ENCODE measurements at regions not wholly inside any gene's neighbourhood (a gene's known extent, or its start where the extent isn't known, plus 50 kb on each side); places are given as distances from the start of the nearest gene placed in this dataset.
"Not testable (repeated sequence)": the region's sequence is repeated elsewhere in the genome, so short reads cannot be mapped to it uniquely, and the experiment has no call there.

GRCh38 chr1:199085903-199086302 is 447.1 kb downstream of the PTPRC start:
- Histone ChIP-seq H3K4me3 (no peak overlapping the region), H3K36me3 (no peaks in the 10 kb centered on the region), H3K4me1 (no peaks in the 10 kb centered on the region), H3K27me3 (no peaks in the 10 kb centered on the region), H3K9me3 (no peaks in the 10 kb centered on the region), H3K27ac (no peak overlapping the region)
- 89 to 91% methylated on average over 4 of the region's 4 CpGs for WGBS, 2 donors
- no peak for DNase-seq
- FAIRE-seq = no peak
- intact Hi-C loops (cut with DNase I) = no loop called here
- no peak for ATAC-seq
- TF ChIP-seq CTCF (IDR thresholded peaks at IDR 0.05) = no peak

- no peak for ATAC-seq
Measured at GRCh38 chr1:199087144-199087543, 448.3 kb downstream of the PTPRC start.

GRCh38 chr1:199089393-199090122 is 450.7 kb downstream of the PTPRC start:
- Histone ChIP-seq H3K4me3 (no peak overlapping the region), H3K27ac (no peak overlapping the region), H3K27me3 (no peaks in the 10 kb centered on the region), H3K36me3 (no peaks in the 10 kb centered on the region), H3K4me1 (no peaks in the 10 kb centered on the region), H3K9me3 (no peaks in the 10 kb centered on the region)
- no peak for TF ChIP-seq CTCF (IDR thresholded peaks at IDR 0.05)
- WGBS, 2 donors = 50 to 58% methylated on average over 3 of the region's 3 CpGs
- DNase-seq (no peak), ATAC-seq (no peak), FAIRE-seq (no peak)
- intact Hi-C loops (cut with DNase I) = no loop called here

More at GRCh38 chr1:199087144-199087543, 448.3 kb downstream of the PTPRC start:
- intact Hi-C loops (cut with DNase I) = no loop called here
- no peaks in the 10 kb centered on the region for H3K4me1 ChIP-seq
- no peaks in the 10 kb centered on the region for H3K27me3 ChIP-seq
- no peaks in the 10 kb centered on the region for H3K36me3 ChIP-seq
- FAIRE-seq (no peak), DNase-seq (no peak)
- no peaks in the 10 kb centered on the region for H3K9me3 ChIP-seq
- no peak overlapping the region for H3K4me3 ChIP-seq
- TF ChIP-seq CTCF (IDR thresholded peaks at IDR 0.05) = no peak
- H3K27ac ChIP-seq = no peak overlapping the region
- 87 to 96% methylated on average over 2 of the region's 2 CpGs for WGBS, 2 donors

GRCh38 chr1:199095628-199096027 is 456.8 kb downstream of the PTPRC start:
- DNase-seq; H3K27ac ChIP-seq; ATAC-seq; FAIRE-seq; H3K4me3 ChIP-seq; H3K36me3 ChIP-seq; H3K27me3 ChIP-seq; H3K4me1 ChIP-seq; intact Hi-C loops (cut with DNase I); H3K9me3 ChIP-seq: not testable (repeated sequence)
- WGBS, 2 donors = 75 to 89% methylated on average over 1 of the region's 1 CpG

- Histone ChIP-seq H3K27ac (no peak overlapping the region), H3K4me3 (no peak overlapping the region), H3K36me3 (no peaks in the 10 kb centered on the region), H3K27me3 (no peaks in the 10 kb centered on the region), H3K9me3 (no peaks in the 10 kb centered on the region), H3K4me1 (no peaks in the 10 kb centered on the region)
- ATAC-seq (no peak), DNase-seq (no peak), FAIRE-seq (no peak)
- WGBS, 2 donors = 66 to 74% methylated on average over 6 of the region's 6 CpGs
- intact Hi-C loops (cut with DNase I) = no loop called here
- TF ChIP-seq CTCF (IDR thresholded peaks at IDR 0.05) = no peak
Measured at GRCh38 chr1:199096591-199096990, 457.8 kb downstream of the PTPRC start.
